ENCODE measurements at regions not wholly inside any gene's neighbourhood (a gene's known extent, or its start where the extent isn't known, plus 50 kb on each side); places are given as distances from the start of the nearest gene placed in this dataset.

DNA sequence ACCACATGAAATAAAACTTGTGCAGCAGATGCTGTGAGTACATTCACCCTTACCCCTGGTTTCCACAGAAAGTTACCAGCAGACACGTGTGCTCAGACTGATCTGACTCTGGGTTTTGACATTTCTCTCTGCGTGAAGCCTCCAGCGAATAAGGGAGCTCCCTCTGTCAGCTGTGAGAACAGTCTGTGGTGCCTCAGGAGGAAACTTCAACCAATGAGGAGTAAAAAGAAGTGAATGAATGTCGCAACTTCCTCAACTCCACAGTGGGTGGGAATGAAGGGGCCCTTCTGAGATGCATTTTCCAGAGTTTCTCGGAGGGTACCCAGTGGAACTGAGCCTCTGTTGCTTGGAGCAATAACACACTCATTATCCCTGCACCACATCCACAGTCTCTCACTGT, 743.4 kb downstream of the TNS3 start:
- no peaks in the 10 kb centered on the region for H3K27me3 Mint-ChIP-seq
- peaks cover 16% of the 10 kb centered on the region for H3K9me3 Mint-ChIP-seq
- no peaks in the 10 kb centered on the region for H3K4me1 ChIP-seq (ENCODE audit: insufficient read depth, low read length)
- no peak overlapping the region for H3K4me3 ChIP-seq (ENCODE audit: low read length)
- H3K4me3 Mint-ChIP-seq = no peak overlapping the region
- ChIA-PET CTCF (no interaction called here), POLR2A (no interaction called here)
- DNase-seq (no peak), ATAC-seq (ENCODE audit: poor library complexity) (no peak)
- TF ChIP-seq, protein P1, sequence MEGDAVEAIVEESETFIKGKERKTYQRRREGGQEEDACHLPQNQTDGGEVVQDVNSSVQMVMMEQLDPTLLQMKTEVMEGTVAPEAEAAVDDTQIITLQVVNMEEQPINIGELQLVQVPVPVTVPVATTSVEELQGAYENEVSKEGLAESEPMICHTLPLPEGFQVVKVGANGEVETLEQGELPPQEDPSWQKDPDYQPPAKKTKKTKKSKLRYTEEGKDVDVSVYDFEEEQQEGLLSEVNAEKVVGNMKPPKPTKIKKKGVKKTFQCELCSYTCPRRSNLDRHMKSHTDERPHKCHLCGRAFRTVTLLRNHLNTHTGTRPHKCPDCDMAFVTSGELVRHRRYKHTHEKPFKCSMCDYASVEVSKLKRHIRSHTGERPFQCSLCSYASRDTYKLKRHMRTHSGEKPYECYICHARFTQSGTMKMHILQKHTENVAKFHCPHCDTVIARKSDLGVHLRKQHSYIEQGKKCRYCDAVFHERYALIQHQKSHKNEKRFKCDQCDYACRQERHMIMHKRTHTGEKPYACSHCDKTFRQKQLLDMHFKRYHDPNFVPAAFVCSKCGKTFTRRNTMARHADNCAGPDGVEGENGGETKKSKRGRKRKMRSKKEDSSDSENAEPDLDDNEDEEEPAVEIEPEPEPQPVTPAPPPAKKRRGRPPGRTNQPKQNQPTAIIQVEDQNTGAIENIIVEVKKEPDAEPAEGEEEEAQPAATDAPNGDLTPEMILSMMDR (IDR thresholded peaks at IDR 0.05) = no peak
- no peaks in the 10 kb centered on the region for H3K4me1 Mint-ChIP-seq (ENCODE audit: low read depth)
- H3K9me3 ChIP-seq (ENCODE audit: control insufficient read depth in 1 of 2, insufficient read depth in 1 of 2, low read length in 2 of 2) = peaks cover 0 to 14% of the 10 kb centered on the region in 2 experiments
- H3K27ac ChIP-seq (ENCODE audit: low read depth in 1 of 2, low read length in 2 of 2) = no peak overlapping the region
- intact Hi-C loops (cut with DNase I, micrococcal nuclease) = no loop called here
- H3K27ac Mint-ChIP-seq = no peak overlapping the region
- no peaks in the 10 kb centered on the region for H3K36me3 ChIP-seq (ENCODE audit: insufficient read depth, low read length)
- no peaks in the 10 kb centered on the region for H3K36me3 Mint-ChIP-seq (ENCODE audit: low read depth)
- H3K27me3 ChIP-seq (ENCODE audit: control insufficient read depth in 1 of 2, insufficient read depth in 2 of 2, low read length in 2 of 2) = no peaks in the 10 kb centered on the region

DNA sequence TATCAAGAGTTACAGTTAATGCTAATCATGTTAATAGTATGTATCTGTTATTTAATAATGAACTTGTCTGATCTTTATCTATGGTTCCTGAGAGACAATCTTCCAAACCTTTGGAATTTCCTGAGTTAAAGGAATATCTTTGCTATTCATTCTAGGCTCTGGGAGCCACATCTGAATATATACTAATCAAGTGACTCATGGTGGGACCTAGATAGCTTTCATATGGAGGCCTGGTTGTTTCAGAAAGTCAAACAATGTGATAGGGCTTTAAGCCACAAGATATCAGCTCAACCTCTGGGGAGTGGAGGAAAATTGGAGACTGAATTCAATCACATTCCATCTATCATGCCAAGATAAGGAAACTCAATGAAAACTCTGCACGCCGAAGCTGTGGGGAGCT, 746.4 kb downstream of the TNS3 start:
- no peak overlapping the region for H3K27ac Mint-ChIP-seq
- ATAC-seq (ENCODE audit: poor library complexity) (no peak), DNase-seq (no peak)
- H3K9me3 Mint-ChIP-seq = peaks cover 16% of the 10 kb centered on the region
- Histone ChIP-seq H3K27ac (ENCODE audit: low read depth in 1 of 2, low read length in 2 of 2) (no peak overlapping the region), H3K27me3 (ENCODE audit: control insufficient read depth in 1 of 2, insufficient read depth in 2 of 2, low read length in 2 of 2) (no peaks in the 10 kb centered on the region), H3K4me1 (ENCODE audit: insufficient read depth, low read length) (no peaks in the 10 kb centered on the region), H3K9me3 (ENCODE audit: control insufficient read depth in 1 of 2, insufficient read depth in 1 of 2, low read length in 2 of 2) (peaks cover 0 to 10% of the 10 kb centered on the region in 2 experiments), H3K36me3 (ENCODE audit: insufficient read depth, low read length) (no peaks in the 10 kb centered on the region), H3K4me3 (ENCODE audit: low read length) (no peak overlapping the region)
- no peak overlapping the region for H3K4me3 Mint-ChIP-seq
- CTCF ChIA-PET = no interaction called here
- POLR2A ChIA-PET = no interaction called here
- TF ChIP-seq, protein P1 (IDR thresholded peaks at IDR 0.05) = no peak
- H3K27me3 Mint-ChIP-seq = no peaks in the 10 kb centered on the region
- no peaks in the 10 kb centered on the region for H3K4me1 Mint-ChIP-seq (ENCODE audit: low read depth)
- H3K36me3 Mint-ChIP-seq (ENCODE audit: low read depth) = no peaks in the 10 kb centered on the region
- intact Hi-C loops (cut with DNase I, micrococcal nuclease) = no loop called here

DNA sequence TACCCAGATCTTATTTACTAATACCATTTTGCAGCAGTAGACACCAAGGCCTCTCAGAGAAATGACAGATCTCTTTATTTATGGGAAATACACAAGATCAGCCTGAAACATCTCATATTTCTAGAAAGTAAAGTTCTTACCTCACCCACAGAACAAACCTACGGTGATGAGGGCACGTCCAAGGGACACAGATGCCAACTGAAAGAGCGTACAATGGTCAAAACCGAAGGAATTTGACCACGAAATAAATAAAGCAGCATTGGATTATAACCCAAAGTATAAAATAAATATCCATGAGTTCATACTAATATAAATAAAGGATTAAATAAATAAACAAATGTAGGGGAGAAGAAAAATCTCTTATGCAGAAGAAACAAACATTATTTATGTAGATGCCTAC, 747.0 kb downstream of the TNS3 start:
- CTCF ChIA-PET = no interaction called here
- Mint-ChIP-seq H3K36me3 (ENCODE audit: low read depth) (no peaks in the 10 kb centered on the region), H3K4me3 (no peak overlapping the region), H3K27ac (no peak overlapping the region), H3K4me1 (ENCODE audit: low read depth) (no peaks in the 10 kb centered on the region), H3K27me3 (no peaks in the 10 kb centered on the region), H3K9me3 (peaks cover 18% of the 10 kb centered on the region)
- peaks cover 0 to 10% of the 10 kb centered on the region in 2 experiments for H3K9me3 ChIP-seq (ENCODE audit: control insufficient read depth in 1 of 2, insufficient read depth in 1 of 2, low read length in 2 of 2)
- ATAC-seq (ENCODE audit: poor library complexity) (no peak), DNase-seq (no peak)
- no peaks in the 10 kb centered on the region for H3K27me3 ChIP-seq (ENCODE audit: control insufficient read depth in 1 of 2, insufficient read depth in 2 of 2, low read length in 2 of 2)
- intact Hi-C loops (cut with DNase I, micrococcal nuclease) = no loop called here
- H3K4me3 ChIP-seq (ENCODE audit: low read length) = no peak overlapping the region
- no peaks in the 10 kb centered on the region for H3K4me1 ChIP-seq (ENCODE audit: insufficient read depth, low read length)
- no peaks in the 10 kb centered on the region for H3K36me3 ChIP-seq (ENCODE audit: insufficient read depth, low read length)
- H3K27ac ChIP-seq (ENCODE audit: low read depth in 1 of 2, low read length in 2 of 2) = no peak overlapping the region
- TF ChIP-seq, protein P1 (IDR thresholded peaks at IDR 0.05) = no peak
- POLR2A ChIA-PET = no interaction called here

All from CD4-positive, alpha-beta T cell (primary cell).